GM19328 (cell line): ENCODE measurements at regions not wholly inside any gene's neighbourhood (a gene's known extent, or its start where the extent isn't known, plus 50 kb on each side); places are given as distances from the start of the nearest gene placed in this dataset.
"Not testable (repeated sequence)": the region's sequence is repeated elsewhere in the genome, so short reads cannot be mapped to it uniquely, and the experiment has no call there.

ENCODE experiments used
- ATAC-seq: cut with Tn5 transposase; IDR thresholded peaks from one replicate; pipeline ENCODE4 v1.9.1; 2021; ENCODE audit warnings: mild to moderate bottlenecking, moderate library complexity; ENCODE audit not compliant: unreplicated experiment

GRCh38 chr4:157689476-157689875 is 468.9 kb downstream of the GRIA2 start:
- ATAC-seq: no peak

GRCh38 chr4:157687971-157688370 is 467.4 kb downstream of the GRIA2 start:
- ATAC-seq: no peak

GRCh38 chr4:157679326-157679725 is 458.8 kb downstream of the GRIA2 start:
- ATAC-seq: not testable (repeated sequence)

GRCh38 chr4:157678478-157678877 is 457.9 kb downstream of the GRIA2 start:
- no peak for ATAC-seq

- ATAC-seq: no peak
Observed at GRCh38 chr4:157674699-157675098, 454.2 kb downstream of the GRIA2 start.

GRCh38 chr4:157667836-157668235 is 447.3 kb downstream of the GRIA2 start:
- ATAC-seq: no peak

GRCh38 chr4:157664726-157665125 is 444.2 kb downstream of the GRIA2 start:
- no peak for ATAC-seq

GRCh38 chr4:157655096-157655809 is 434.7 kb downstream of the GRIA2 start:
- no peak for ATAC-seq

- no peak for ATAC-seq
Observed at GRCh38 chr4:157643257-157643656, 422.7 kb downstream of the GRIA2 start.

GRCh38 chr4:157634057-157634456 is 413.5 kb downstream of the GRIA2 start:
- no peak for ATAC-seq

- no peak for ATAC-seq
Observed at GRCh38 chr4:157616741-157617472, 396.4 kb downstream of the GRIA2 start.

- ATAC-seq: no peak
Observed at GRCh38 chr4:157607996-157608395, 387.5 kb downstream of the GRIA2 start.

GRCh38 chr4:157600583-157600982 is 380.1 kb downstream of the GRIA2 start:
- ATAC-seq: no peak

GRCh38 chr4:157591245-157591644 is 370.7 kb downstream of the GRIA2 start:
- no peak for ATAC-seq

GRCh38 chr4:157590679-157591078 is 370.2 kb downstream of the GRIA2 start:
- ATAC-seq: no peak

- no peak for ATAC-seq
Observed at GRCh38 chr4:157587681-157588423, 367.3 kb downstream of the GRIA2 start.

GRCh38 chr4:157582141-157582540 is 361.6 kb downstream of the GRIA2 start:
- ATAC-seq: no peak

- ATAC-seq: no peak
Observed at GRCh38 chr4:157576671-157577217, 356.2 kb downstream of the GRIA2 start.

GRCh38 chr4:157575339-157575738 is 354.8 kb downstream of the GRIA2 start:
- ATAC-seq: no peak

- ATAC-seq: no peak
Observed at GRCh38 chr4:157574606-157575005, 354.1 kb downstream of the GRIA2 start.

GRCh38 chr4:157572951-157573350 is 352.4 kb downstream of the GRIA2 start:
- ATAC-seq: no peak
